Neural progenitor cell (in vitro differentiated cells): ENCODE measurements at regions not wholly inside any gene's neighbourhood (a gene's known extent, or its start where the extent isn't known, plus 50 kb on each side); places are given as distances from the start of the nearest gene placed in this dataset.

ENCODE experiments used
- EZH2phosphoT487 ChIP-seq: fragments of 200-600 bp; sonication (generic); IDR thresholded peaks from 2 replicates; pipeline ENCODE4 v1.6.1; 2017; ENCODE audit warnings: antibody characterized with exemption
- TF ChIP-seq, protein P1 (sequence below): fragments of 200-600 bp; sonication (generic); IDR thresholded peaks from 2 replicates; pipeline ENCODE4 v1.5.1; 2017; ENCODE audit warnings: antibody characterized with exemption, mild to moderate bottlenecking

DNA sequence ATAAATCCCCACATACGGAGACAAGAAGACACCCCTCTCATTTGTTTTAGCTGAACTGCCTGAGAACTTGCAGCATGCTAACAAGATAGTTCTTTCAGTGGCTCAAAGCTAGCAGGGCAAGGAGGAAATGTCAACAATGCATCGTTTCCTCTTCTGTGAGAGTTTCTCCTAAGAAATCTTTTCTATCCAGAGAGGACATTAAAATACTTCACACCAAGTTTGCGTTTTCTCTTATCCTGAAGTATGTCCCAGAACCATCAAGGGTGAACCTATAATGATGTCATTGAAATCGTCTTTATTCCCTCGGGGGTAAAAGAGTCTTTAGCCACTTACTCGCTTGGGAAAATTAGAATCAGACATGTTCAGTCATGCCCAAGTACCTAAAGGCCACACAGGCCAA lies 541.7 kb upstream of the MDFIC2 start:
- TF ChIP-seq, protein P1, sequence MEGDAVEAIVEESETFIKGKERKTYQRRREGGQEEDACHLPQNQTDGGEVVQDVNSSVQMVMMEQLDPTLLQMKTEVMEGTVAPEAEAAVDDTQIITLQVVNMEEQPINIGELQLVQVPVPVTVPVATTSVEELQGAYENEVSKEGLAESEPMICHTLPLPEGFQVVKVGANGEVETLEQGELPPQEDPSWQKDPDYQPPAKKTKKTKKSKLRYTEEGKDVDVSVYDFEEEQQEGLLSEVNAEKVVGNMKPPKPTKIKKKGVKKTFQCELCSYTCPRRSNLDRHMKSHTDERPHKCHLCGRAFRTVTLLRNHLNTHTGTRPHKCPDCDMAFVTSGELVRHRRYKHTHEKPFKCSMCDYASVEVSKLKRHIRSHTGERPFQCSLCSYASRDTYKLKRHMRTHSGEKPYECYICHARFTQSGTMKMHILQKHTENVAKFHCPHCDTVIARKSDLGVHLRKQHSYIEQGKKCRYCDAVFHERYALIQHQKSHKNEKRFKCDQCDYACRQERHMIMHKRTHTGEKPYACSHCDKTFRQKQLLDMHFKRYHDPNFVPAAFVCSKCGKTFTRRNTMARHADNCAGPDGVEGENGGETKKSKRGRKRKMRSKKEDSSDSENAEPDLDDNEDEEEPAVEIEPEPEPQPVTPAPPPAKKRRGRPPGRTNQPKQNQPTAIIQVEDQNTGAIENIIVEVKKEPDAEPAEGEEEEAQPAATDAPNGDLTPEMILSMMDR = no peak
- TF ChIP-seq EZH2phosphoT487 = no peak
